GM21619 (cell line): ENCODE measurements at regions not wholly inside any gene's neighbourhood (a gene's known extent, or its start where the extent isn't known, plus 50 kb on each side); places are given as distances from the start of the nearest gene placed in this dataset.

Experiments
- ATAC-seq: cut with Tn5 transposase; IDR thresholded peaks from one replicate; pipeline ENCODE4 v1.9.1; 2021; ENCODE audit not compliant: unreplicated experiment

- ATAC-seq: no peak
Observed at GRCh38 chr1:73953586-73953985, 244.4 kb downstream of the LRRIQ3 start.

GRCh38 chr1:73953186-73953585, 244.8 kb downstream of the LRRIQ3 start:
- ATAC-seq: no peak

GRCh38 chr1:73948055-73948454, 249.9 kb downstream of the LRRIQ3 start:
- no peak for ATAC-seq

GRCh38 chr1:73947009-73947408, 251.0 kb downstream of the LRRIQ3 start:
- ATAC-seq: no peak

GRCh38 chr1:73943270-73943669, 254.7 kb downstream of the LRRIQ3 start:
- no peak for ATAC-seq

- ATAC-seq: no peak
Observed at GRCh38 chr1:73930293-73930692, 267.7 kb downstream of the LRRIQ3 start.

GRCh38 chr1:73914951-73915350, 283.0 kb downstream of the LRRIQ3 start:
- ATAC-seq: no peak

- ATAC-seq: no peak
Observed at GRCh38 chr1:73913025-73913424, 285.0 kb downstream of the LRRIQ3 start.

GRCh38 chr1:73911849-73912248, 286.1 kb downstream of the LRRIQ3 start:
- ATAC-seq: no peak

GRCh38 chr1:73910466-73910865, 287.5 kb downstream of the LRRIQ3 start:
- ATAC-seq: no peak

GRCh38 chr1:73910062-73910461, 287.9 kb downstream of the LRRIQ3 start:
- ATAC-seq: no peak

GRCh38 chr1:73909043-73909562, 288.9 kb downstream of the LRRIQ3 start:
- no peak for ATAC-seq

- no peak for ATAC-seq
Observed at GRCh38 chr1:73907051-73907450, 290.9 kb downstream of the LRRIQ3 start.

GRCh38 chr1:73903092-73903491, 294.9 kb downstream of the LRRIQ3 start:
- ATAC-seq: no peak

GRCh38 chr1:73901738-73902137, 296.2 kb downstream of the LRRIQ3 start:
- ATAC-seq: peak; percentile 47

GRCh38 chr1:73899311-73899710, 298.7 kb downstream of the LRRIQ3 start:
- no peak for ATAC-seq

GRCh38 chr1:73898540-73898939, 299.4 kb downstream of the LRRIQ3 start:
- no peak for ATAC-seq

GRCh38 chr1:73887412-73887811, 310.6 kb downstream of the LRRIQ3 start:
- no peak for ATAC-seq

- no peak for ATAC-seq
Observed at GRCh38 chr1:73886716-73887115, 311.3 kb downstream of the LRRIQ3 start.

GRCh38 chr1:73874806-73875205, 323.2 kb downstream of the LRRIQ3 start:
- no peak for ATAC-seq

GRCh38 chr1:73868810-73869336, 329.1 kb downstream of the LRRIQ3 start:
- ATAC-seq: no peak

GRCh38 chr1:73862355-73862754, 335.6 kb downstream of the LRRIQ3 start:
- ATAC-seq: no peak

- ATAC-seq: no peak
Observed at GRCh38 chr1:73860421-73860950, 337.5 kb downstream of the LRRIQ3 start.
